CD14-positive monocyte (primary cell): ENCODE measurements at regions not wholly inside any gene's neighbourhood (a gene's known extent, or its start where the extent isn't known, plus 50 kb on each side); places are given as distances from the start of the nearest gene placed in this dataset.

Experiments used
- DNase-seq, 3 donors: peaks; one replicate each; pipeline ENCODE4 v3.0.0-alpha.2; 2011 to 2022
- H2AFZ ChIP-seq: 2 replicates; pipeline ENCODE4 v1.6.0; 2012; ENCODE audit warnings: mild to moderate bottlenecking, low read depth, low read length, inconsistent platforms; ENCODE audit not compliant: insufficient read depth, poor library complexity, severe bottlenecking
- H3K27ac ChIP-seq, 2 donors: 1 replicate in 1 of 2; 2 replicates in 1 of 2; pipeline ENCODE4 v1.5.1; 2012 to 2013; ENCODE audit warnings: low read length in 2 of 2, control low read depth in 1 of 2, inconsistent platforms in 1 of 2, low read depth in 1 of 2, mild to moderate bottlenecking in 1 of 2
- H3K27me3 ChIP-seq, 2 donors: one replicate each; pipeline versions ENCODE4 v1.6.0 to v1.6.1; 2011 to 2013; ENCODE audit warnings: low read length in 2 of 2; ENCODE audit not compliant: control insufficient read depth in 2 of 2, insufficient read depth in 2 of 2
- H3K36me3 ChIP-seq, 2 donors: replicated peaks in 1 of 2; 1 replicate in 1 of 2; 2 replicates in 1 of 2; pipeline versions ENCODE4 v1.5.1 to v1.6.1; 2012 to 2013; ENCODE audit warnings: low read length in 2 of 2, control low read depth in 1 of 2, inconsistent platforms in 1 of 2, mild to moderate bottlenecking in 1 of 2; ENCODE audit not compliant: insufficient read depth in 2 of 2, control insufficient read depth in 1 of 2
- H3K4me1 ChIP-seq, 2 donors: 1 replicate in 1 of 2; 2 replicates in 1 of 2; pipeline versions ENCODE4 v1.5.1 to v1.6.1; 2012 to 2013; ENCODE audit warnings: low read length in 2 of 2, control low read depth in 1 of 2, inconsistent platforms in 1 of 2, mild to moderate bottlenecking in 1 of 2, moderate library complexity in 1 of 2; ENCODE audit not compliant: insufficient read depth in 2 of 2, control insufficient read depth in 1 of 2
- H3K4me2 ChIP-seq: replicated peaks from 2 replicates; pipeline ENCODE3; 2012; ENCODE audit warnings: low read length, moderate library complexity, mild to moderate bottlenecking; ENCODE audit not compliant: poor library complexity, severe bottlenecking; ENCODE audit errors: extremely low read depth
- H3K4me3 ChIP-seq, 3 experiments: fragments of 200-600 bp in 1 of 3; sonication (generic) in 1 of 3; replicated peaks in 1 of 3; 1 replicate in 2 of 3; 2 replicates in 1 of 3; pipeline ENCODE4 v1.5.1; 2011 to 2013; ENCODE audit warnings: low read length in 3 of 3, mild to moderate bottlenecking in 3 of 3, control low read depth in 2 of 3, low read depth in 2 of 3, inconsistent platforms in 1 of 3, moderate library complexity in 1 of 3
- H3K79me2 ChIP-seq: 2 replicates; pipeline ENCODE4 v1.6.0; 2012; ENCODE audit warnings: mild to moderate bottlenecking, control low read depth, inconsistent platforms, low read length, moderate library complexity; ENCODE audit not compliant: insufficient read depth
- H3K9ac ChIP-seq: 2 replicates; pipeline ENCODE4 v1.6.0; 2017; ENCODE audit warnings: low read length, mild to moderate bottlenecking; ENCODE audit not compliant: insufficient read depth, poor library complexity, severe bottlenecking
- H3K9me3 ChIP-seq, 2 donors: replicated peaks in 1 of 2; 1 replicate in 1 of 2; 2 replicates in 1 of 2; pipeline versions ENCODE4 v1.5.1 to v1.6.1; 2012 to 2013; ENCODE audit warnings: low read length in 2 of 2, control low read depth in 1 of 2; ENCODE audit not compliant: control insufficient read depth in 1 of 2, insufficient read depth in 1 of 2
- H4K20me1 ChIP-seq: 2 replicates; pipeline ENCODE4 v1.6.0; 2012; ENCODE audit warnings: mild to moderate bottlenecking, low read length, control low read depth, moderate library complexity; ENCODE audit not compliant: insufficient read depth
- H3K27ac Mint-ChIP-seq, 7 donors: one replicate each; pipeline ENCODE4 v1.8.0; 2020; ENCODE audit warnings: mild to moderate bottlenecking in 7 of 7, mixed read lengths in 7 of 7, moderate library complexity in 6 of 7, inconsistent platforms in 2 of 7
- H3K27me3 Mint-ChIP-seq, 3 donors: one replicate each; pipeline ENCODE4 v1.8.0; 2021 to 2022; ENCODE audit warnings: low read depth in 3 of 3, mild to moderate bottlenecking in 3 of 3, mixed read lengths in 3 of 3, moderate library complexity in 3 of 3, inconsistent platforms in 1 of 3
- H3K36me3 Mint-ChIP-seq, 2 donors: one replicate each; pipeline ENCODE4 v1.8.0; 2020; ENCODE audit warnings: mixed read lengths in 2 of 2, inconsistent platforms in 1 of 2, mild to moderate bottlenecking in 1 of 2
- H3K4me1 Mint-ChIP-seq: one replicate; pipeline ENCODE4 v1.8.0; 2020; ENCODE audit warnings: mild to moderate bottlenecking, mixed read lengths
- H3K4me3 Mint-ChIP-seq, 2 donors: one replicate each; pipeline ENCODE4 v1.8.0; 2020; ENCODE audit warnings: mild to moderate bottlenecking in 2 of 2, mixed read lengths in 2 of 2, moderate library complexity in 1 of 2
- H3K9me3 Mint-ChIP-seq, 7 donors: one replicate each; pipeline ENCODE4 v1.8.0; 2020 to 2022; ENCODE audit warnings: mixed read lengths in 7 of 7, mild to moderate bottlenecking in 6 of 7, moderate library complexity in 6 of 7, inconsistent platforms in 2 of 7
- CTCF ChIP-seq: fragments of 200-600 bp; IDR thresholded peaks from one replicate; pipeline ENCODE4 v1.8.0; 2022; ENCODE audit warnings: antibody characterized with exemption, mild to moderate bottlenecking
- WGBS: methylation state at CpG from one replicate; pipeline ENCODE4 v1.1.5; 2013; ENCODE audit warnings: missing lambda C conversion rate; ENCODE audit not compliant: insufficient coverage; 5-methylcytosine and 5-hydroxymethylcytosine counted together
- intact Hi-C, 2 donors: fragments of 100-400 bp; cut with micrococcal nuclease; formaldehyde crosslinking; loops; one replicate each; pipeline versions ENCODE4 v1.15.0 to v1.15.1; 2023

- no peak overlapping the region for H3K27ac ChIP-seq
- no peak for DNase-seq
- no peaks in the 10 kb centered on the region for H3K4me1 ChIP-seq
- H3K4me3 ChIP-seq, result no peak overlapping the region
- WGBS, result 100% methylated on average over 1 of the region's 5 CpGs
- peaks cover 3 to 8% of the 10 kb centered on the region in 2 donors for H3K27me3 ChIP-seq
- peaks cover 6 to 8% of the 10 kb centered on the region in 2 donors for H3K9me3 ChIP-seq
- peaks cover 5 to 15% (median 10%) of the 10 kb centered on the region in 7 donors for H3K9me3 Mint-ChIP-seq
- H3K4me1 Mint-ChIP-seq, result no peaks in the 10 kb centered on the region
- H3K4me2 ChIP-seq, result no peak overlapping the region
- no peak overlapping the region for H3K4me3 Mint-ChIP-seq
- H3K36me3 ChIP-seq, result no peaks in the 10 kb centered on the region
- H3K27me3 Mint-ChIP-seq, result peaks cover 6 to 17% (median 11%) of the 10 kb centered on the region in 3 donors
- H2AFZ ChIP-seq, result no peak overlapping the region
- H4K20me1 ChIP-seq, result no peaks in the 10 kb centered on the region
- no peak for TF ChIP-seq CTCF
- no peak overlapping the region for H3K9ac ChIP-seq
- no peaks in the 10 kb centered on the region for H3K36me3 Mint-ChIP-seq
- no peak overlapping the region for H3K27ac Mint-ChIP-seq
- H3K79me2 ChIP-seq, result no peaks in the 10 kb centered on the region
- intact Hi-C loops, result no loop called here
These were observed 73.9 kb upstream of the TRIB2 start for GRCh38 chr2:12642859-12643258.

- no peaks in the 10 kb centered on the region for H3K4me1 Mint-ChIP-seq
- H3K4me3 Mint-ChIP-seq, result no peak overlapping the region
- H3K9me3 ChIP-seq, result peaks cover 6 to 8% of the 10 kb centered on the region in 2 donors
- no peaks in the 10 kb centered on the region for H3K79me2 ChIP-seq
- peaks cover 3 to 24% (median 4%) of the 10 kb centered on the region in 3 donors for H3K27me3 Mint-ChIP-seq
- H3K4me1 ChIP-seq, result no peaks in the 10 kb centered on the region
- H3K36me3 ChIP-seq, result no peaks in the 10 kb centered on the region
- no peak for TF ChIP-seq CTCF
- intact Hi-C loops, result no loop called here
- H3K36me3 Mint-ChIP-seq, result no peaks in the 10 kb centered on the region
- peaks cover 0 to 13% (median 8%) of the 10 kb centered on the region in 7 donors for H3K9me3 Mint-ChIP-seq
- H4K20me1 ChIP-seq, result no peaks in the 10 kb centered on the region
- no peak overlapping the region for H3K4me2 ChIP-seq
- no peak overlapping the region for H3K4me3 ChIP-seq
- no peak overlapping the region for H2AFZ ChIP-seq
- 84% methylated on average over 5 of the region's 10 CpGs for WGBS
- no peak overlapping the region for H3K9ac ChIP-seq
- H3K27me3 ChIP-seq, result no peaks in the 10 kb centered on the region
- peak overlapping the region in 1 of 7 donors; percentile 17 for H3K27ac Mint-ChIP-seq
- no peak for DNase-seq
- no peak overlapping the region for H3K27ac ChIP-seq
These were observed 66.9 kb upstream of the TRIB2 start for GRCh38 chr2:12649602-12650400.
